Bronchial epithelial cell (primary cell): ENCODE measurements at regions not wholly inside any gene's neighbourhood (a gene's known extent, or its start where the extent isn't known, plus 50 kb on each side); places are given as distances from the start of the nearest gene placed in this dataset.

Experiments
- DNase-seq: peaks from one replicate; pipeline ENCODE4 v3.0.0-alpha.2; 2010; ENCODE audit warnings: low read depth
- FAIRE-seq: peaks from 2 replicates; lab custom pipeline; 2011; peaks lifted over from hg19 to GRCh38; lab: Jason Lieb, UNC
- H3K27me3 ChIP-seq: 2 replicates; pipeline ENCODE4 v1.5.1; 2011; ENCODE audit warnings: low read length; ENCODE audit not compliant: control insufficient read depth, insufficient read depth
- H3K36me3 ChIP-seq: 2 replicates; pipeline ENCODE4 v1.5.1; 2011; ENCODE audit warnings: low read length; ENCODE audit not compliant: control insufficient read depth, insufficient read depth
- H3K4me3 ChIP-seq: 2 replicates; pipeline ENCODE4 v1.5.1; 2011; ENCODE audit warnings: mild to moderate bottlenecking, low read depth, low read length, control low read depth
- TF ChIP-seq, protein P1 (sequence below): IDR thresholded peaks from 2 replicates; pipeline ENCODE4 v1.5.1; 2011; ENCODE audit warnings: mild to moderate bottlenecking, moderate library complexity, low read length, control low read depth, inconsistent platforms; ENCODE audit not compliant: insufficient read depth, severe bottlenecking

DNA sequence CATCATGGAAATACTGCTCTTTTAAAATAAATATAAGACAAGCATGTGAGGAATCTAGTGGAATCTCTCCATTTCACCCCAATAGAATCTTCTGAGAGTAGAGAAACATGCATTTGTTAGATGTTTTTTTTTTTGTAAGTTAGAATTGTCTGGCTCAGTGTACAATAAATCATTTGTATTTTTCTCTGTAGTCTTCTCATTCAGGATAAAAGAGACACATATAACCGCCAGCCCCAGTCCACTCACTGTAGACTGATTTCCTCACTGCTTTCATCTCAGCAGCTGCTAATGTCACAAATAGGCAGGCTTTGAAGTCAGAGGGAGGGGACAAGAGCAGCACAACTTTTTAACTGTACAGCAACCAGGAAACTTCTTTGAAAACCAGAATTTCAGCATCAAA lies 140.2 kb upstream of the RBMS3 start:
- Histone ChIP-seq H3K4me3 (no peak overlapping the region), H3K27me3 (no peaks in the 10 kb centered on the region), H3K36me3 (no peaks in the 10 kb centered on the region)
- FAIRE-seq (no peak), DNase-seq (no peak)
- TF ChIP-seq, protein P1, sequence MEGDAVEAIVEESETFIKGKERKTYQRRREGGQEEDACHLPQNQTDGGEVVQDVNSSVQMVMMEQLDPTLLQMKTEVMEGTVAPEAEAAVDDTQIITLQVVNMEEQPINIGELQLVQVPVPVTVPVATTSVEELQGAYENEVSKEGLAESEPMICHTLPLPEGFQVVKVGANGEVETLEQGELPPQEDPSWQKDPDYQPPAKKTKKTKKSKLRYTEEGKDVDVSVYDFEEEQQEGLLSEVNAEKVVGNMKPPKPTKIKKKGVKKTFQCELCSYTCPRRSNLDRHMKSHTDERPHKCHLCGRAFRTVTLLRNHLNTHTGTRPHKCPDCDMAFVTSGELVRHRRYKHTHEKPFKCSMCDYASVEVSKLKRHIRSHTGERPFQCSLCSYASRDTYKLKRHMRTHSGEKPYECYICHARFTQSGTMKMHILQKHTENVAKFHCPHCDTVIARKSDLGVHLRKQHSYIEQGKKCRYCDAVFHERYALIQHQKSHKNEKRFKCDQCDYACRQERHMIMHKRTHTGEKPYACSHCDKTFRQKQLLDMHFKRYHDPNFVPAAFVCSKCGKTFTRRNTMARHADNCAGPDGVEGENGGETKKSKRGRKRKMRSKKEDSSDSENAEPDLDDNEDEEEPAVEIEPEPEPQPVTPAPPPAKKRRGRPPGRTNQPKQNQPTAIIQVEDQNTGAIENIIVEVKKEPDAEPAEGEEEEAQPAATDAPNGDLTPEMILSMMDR: no peak

DNA sequence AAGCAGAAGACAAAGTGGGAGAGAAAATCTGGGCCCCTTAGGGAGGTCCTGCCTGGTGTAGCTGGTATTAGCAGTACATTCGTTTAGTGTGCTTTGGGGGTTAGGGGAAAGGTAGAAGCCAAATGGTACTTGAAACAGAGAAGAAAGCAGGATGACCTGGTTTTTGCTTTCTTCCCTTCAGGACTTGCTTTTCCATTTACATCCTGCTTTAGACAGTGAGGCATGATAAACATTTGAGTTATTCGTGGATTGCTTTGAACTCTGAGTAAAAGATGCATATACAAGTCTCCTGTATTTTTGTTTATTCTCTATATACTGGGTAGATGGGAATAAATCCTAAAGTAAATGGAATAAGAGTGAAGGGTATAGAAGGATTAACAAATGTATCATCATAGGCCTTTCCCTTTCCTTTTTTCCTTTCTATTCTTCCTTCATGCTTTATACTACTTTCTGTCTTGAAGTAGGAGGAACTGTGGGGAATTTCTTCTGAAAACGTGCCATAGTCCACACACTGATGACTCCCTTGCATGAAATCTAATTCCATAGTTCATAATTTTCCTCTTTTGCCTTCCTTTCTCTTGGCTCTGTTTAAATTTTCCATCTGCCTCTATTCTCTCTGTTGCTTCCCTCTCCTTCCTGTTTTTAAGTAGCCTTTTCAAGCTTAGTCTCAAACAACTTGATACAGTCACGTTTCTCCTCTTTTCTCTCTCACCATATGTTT lies 139.5 kb upstream of the RBMS3 start:
- H3K4me3 ChIP-seq: no peak overlapping the region
- TF ChIP-seq, protein P1: no peak
- H3K27me3 ChIP-seq: no peaks in the 10 kb centered on the region
- FAIRE-seq (no peak), DNase-seq (no peak)
- no peaks in the 10 kb centered on the region for H3K36me3 ChIP-seq

DNA sequence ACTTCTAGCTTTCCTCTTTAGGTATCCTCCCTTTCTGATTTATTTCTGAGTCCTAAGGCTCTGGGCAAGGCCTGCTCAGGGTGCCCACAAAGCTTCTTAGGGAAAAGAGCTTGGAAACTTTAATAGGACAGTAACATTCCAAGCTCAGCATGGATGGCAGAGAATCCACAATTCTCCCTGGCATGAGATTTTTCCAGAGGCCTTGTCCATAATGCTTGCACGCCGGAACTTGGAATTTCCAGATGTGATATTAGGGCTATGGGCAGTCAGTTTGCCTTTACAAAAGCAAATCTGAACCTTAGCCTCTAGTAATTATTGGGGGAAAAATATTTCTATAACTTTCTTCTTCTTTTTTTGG lies 139.0 kb upstream of the RBMS3 start:
- TF ChIP-seq, protein P1: no peak
- H3K27me3 ChIP-seq: no peaks in the 10 kb centered on the region
- no peaks in the 10 kb centered on the region for H3K36me3 ChIP-seq
- no peak for DNase-seq
- H3K4me3 ChIP-seq: no peak overlapping the region
- FAIRE-seq: no peak

DNA sequence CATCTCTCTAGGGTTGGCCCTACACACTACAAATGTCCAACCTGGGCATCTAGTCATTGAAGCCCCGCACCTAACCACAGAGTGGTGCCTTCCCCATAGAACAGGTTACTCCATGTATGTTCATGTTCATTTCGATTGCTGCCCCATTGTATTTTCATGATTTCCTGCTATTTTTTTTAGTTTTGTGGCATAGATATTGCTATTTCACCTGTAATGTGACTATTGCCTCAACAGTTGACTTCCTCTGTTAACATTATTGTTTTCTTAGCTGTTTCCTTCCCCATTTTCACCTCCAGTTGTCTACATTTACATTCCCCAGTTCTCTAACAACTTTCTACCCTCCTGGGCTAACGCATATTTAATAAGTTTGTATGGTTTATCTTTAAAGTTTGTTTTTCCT lies 137.7 kb upstream of the RBMS3 start:
- no peak for FAIRE-seq
- Histone ChIP-seq H3K4me3 (no peak overlapping the region), H3K27me3 (no peaks in the 10 kb centered on the region), H3K36me3 (no peaks in the 10 kb centered on the region)
- no peak for DNase-seq
- TF ChIP-seq, protein P1: no peak

DNA sequence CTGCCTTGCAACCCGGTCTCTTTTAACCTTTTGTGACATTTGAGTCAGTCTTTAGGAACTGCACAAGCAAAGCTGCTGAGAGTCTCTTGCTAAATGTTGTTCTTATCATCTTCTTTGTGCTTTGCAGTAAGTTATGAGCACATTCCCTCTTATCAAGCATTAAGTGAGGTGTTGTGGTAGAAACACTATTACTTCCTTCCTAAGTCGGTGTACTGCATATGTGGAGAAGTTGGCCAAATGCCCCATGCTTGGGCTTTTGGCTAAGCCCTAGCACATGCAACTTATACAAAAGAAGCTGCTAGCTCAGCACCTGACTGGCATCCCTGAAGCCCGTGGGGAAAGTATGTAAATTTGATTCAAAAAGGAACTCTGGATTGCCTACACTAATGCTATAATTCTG lies 136.5 kb upstream of the RBMS3 start:
- Histone ChIP-seq H3K27me3 (no peaks in the 10 kb centered on the region), H3K4me3 (no peak overlapping the region), H3K36me3 (no peaks in the 10 kb centered on the region)
- FAIRE-seq (no peak), DNase-seq (no peak)
- TF ChIP-seq, protein P1: no peak

DNA sequence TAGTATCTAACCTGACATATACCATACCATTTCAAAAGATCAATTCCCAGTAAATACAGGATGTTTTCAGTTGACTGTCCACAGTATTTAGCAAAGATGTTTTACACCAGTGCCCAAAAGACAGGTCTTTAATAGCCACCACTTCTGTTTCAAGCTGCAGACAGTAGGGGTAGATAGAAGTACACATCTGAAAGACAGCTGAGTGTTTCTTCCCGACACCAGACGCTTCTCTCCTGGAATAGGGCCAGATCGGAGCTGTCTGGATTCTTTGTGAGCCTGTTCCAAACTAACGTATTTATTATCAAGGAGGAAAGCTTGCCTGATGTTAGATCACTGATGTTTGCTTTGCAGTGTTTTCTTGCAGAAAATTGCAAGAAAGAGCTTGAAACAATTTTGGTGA lies 136.1 kb upstream of the RBMS3 start:
- no peak for FAIRE-seq
- TF ChIP-seq, protein P1: no peak
- peak; percentile 18 for DNase-seq
- H3K27me3 ChIP-seq: no peaks in the 10 kb centered on the region
- no peaks in the 10 kb centered on the region for H3K36me3 ChIP-seq
- no peak overlapping the region for H3K4me3 ChIP-seq
